NCI-H2081 treated with DMSO at 0.1 percent for 48 hours (cell line): ENCODE measurements at regions not wholly inside any gene's neighbourhood (a gene's known extent, or its start where the extent isn't known, plus 50 kb on each side); places are given as distances from the start of the nearest gene placed in this dataset.
A peak's percentile ranks its signal among the peaks of the same experiment; 100 is the strongest.

Experiments
- DNase-seq: peaks from one replicate; lab custom pipeline; 2025; lab: John Stamatoyannopoulos, UW

GRCh38 chr11:92659793-92660192 lies 309.7 kb upstream of the MTNR1B start:
- no peak for DNase-seq

- no peak for DNase-seq
These were observed 306.7 kb upstream of the MTNR1B start for GRCh38 chr11:92662601-92663360.

GRCh38 chr11:92663539-92663938 lies 305.9 kb upstream of the MTNR1B start:
- DNase-seq, result no peak

- peak; percentile 31 for DNase-seq
These were observed 301.8 kb upstream of the MTNR1B start for GRCh38 chr11:92667486-92668152.

DNA sequence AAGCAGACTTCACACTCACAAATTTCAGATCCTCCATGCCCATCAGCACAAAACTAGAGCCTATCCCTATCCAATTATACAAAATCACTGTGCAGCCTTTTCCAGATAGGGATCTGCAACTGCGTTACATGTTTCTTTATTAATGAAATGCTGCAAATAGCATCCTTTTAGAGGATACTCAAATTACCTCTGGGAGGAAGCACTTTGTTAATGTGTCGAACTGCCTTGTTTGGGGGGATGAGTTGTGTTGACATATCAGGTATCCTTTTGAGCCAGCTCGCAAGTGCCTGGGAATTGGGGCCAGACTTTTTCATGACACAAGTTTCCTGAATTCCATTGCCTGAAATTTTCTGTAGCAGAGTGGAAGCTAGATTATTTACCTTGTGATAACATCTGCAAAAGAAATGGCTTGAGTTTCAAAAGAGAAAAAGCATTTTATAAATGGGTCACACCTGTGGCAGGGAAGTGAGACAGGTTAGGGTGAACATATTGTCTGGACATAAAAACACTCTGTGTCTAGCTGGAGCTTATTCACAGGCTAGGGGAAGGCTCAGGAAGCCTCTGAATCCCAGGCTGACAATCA lies 299.1 kb upstream of the MTNR1B start:
- DNase-seq, result no peak

DNA sequence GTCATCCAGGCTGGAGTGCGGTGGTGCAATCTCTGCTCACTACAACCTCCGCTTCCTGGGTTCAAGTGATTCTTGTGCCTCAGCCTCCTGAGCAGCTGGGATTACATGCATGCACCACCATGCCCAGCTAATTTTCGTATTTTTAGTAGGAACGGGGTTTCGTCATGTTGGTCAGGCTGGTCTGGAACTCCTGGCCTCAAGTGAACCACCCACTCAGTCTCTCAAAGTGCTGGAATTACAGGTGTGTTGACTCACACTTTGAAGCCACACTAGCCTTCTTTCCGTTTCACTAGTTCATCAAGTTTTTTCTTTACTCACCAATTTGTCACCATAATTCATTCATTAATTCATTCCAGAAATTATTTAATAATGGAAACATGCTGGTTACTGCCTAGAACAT lies 298.4 kb upstream of the MTNR1B start:
- no peak for DNase-seq

DNA sequence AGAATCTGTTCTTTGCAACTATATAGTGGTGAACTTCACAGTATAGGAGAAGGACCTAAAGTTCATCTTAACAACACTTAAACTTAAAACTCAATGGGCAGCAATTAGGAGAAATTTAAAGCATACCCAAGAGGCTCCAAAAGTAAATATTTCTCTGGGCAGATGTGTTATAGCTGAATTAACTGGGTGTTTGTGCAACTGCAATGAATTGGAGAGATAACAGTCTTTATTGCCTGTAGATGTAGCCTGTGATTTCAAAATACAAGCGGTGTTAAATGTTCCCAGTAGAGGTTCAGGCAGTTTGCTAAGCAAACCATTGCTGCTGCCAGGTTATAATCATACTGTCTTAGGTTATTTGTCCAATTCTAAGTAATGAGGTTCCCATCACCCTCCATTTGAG lies 294.1 kb upstream of the MTNR1B start:
- no peak for DNase-seq

DNA sequence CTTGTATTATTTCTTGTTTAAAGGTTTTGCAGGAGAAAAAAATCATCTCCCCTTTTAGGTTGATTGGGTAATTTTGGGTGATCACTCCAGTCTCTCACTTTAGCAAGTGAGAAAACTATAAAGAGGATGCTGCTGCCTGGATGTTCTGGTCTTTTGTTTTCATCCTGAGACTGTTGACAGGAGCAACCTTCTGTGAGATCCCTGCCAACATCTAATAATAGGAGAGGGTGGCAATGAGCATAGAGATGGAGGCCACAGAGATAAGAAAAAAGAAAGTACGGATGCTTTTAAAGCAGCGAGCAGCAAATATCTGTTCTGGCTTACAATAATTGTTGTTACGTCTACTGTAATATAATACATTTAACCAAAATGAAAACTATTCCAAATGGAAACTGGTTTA lies 293.6 kb upstream of the MTNR1B start:
- DNase-seq, result no peak

DNA sequence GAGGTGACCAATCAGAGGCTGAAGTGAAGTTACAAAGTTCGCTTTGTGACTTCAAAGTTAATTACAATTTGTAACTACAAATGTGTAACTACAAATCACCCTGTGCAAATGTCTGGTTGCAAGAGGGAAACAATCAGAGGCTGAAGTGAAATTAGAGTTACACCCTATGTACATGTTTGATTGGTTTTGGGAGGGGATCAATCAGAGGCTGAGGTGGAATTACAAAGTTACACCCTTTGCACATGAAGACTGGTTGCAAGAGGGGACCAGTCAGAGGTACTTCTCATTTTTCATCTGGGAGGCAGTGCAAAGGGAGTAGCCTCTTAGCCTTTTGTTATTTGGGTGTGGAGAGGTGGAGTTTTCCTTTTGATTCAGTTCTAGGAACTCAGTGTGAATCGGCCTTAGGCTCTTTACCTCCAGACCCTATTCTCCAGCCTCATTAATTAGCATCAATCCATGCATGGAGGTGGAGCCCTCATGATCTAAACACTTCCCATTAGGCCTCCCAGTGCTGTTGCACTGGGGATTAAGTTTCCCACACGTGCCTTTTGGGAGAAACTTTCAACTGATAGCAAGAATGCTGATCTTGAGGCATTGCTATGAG lies 291.3 kb upstream of the MTNR1B start:
- no peak for DNase-seq

GRCh38 chr11:92681586-92681985 lies 287.9 kb upstream of the MTNR1B start:
- DNase-seq, result no peak

- DNase-seq, result no peak
These were observed 287.3 kb upstream of the MTNR1B start for GRCh38 chr11:92682136-92682535.

GRCh38 chr11:92682952-92683351 lies 286.5 kb upstream of the MTNR1B start:
- DNase-seq, result no peak

DNA sequence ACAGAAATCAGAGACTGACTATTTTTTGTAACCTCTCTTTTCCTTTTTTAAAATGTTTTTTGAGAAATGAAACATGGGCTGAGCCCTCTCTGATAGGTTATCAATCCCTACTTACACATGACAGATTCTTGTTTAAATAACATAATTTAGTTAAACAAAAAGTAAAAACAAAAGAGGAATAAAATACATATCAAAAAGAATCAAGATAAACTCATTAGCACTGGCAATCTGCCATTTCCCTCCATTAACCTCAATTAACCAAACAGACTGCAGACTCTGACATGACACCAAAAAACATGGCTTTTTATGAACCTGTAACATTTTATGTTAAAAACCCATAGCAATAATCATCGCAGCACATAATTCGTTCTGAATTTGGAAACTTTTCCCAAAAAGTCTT lies 284.4 kb upstream of the MTNR1B start:
- DNase-seq, result no peak

- DNase-seq, result no peak
These were observed 281.7 kb upstream of the MTNR1B start for GRCh38 chr11:92687724-92688123.

- DNase-seq, result no peak
These were observed 281.0 kb upstream of the MTNR1B start for GRCh38 chr11:92688416-92688815.

GRCh38 chr11:92692826-92693546 lies 276.5 kb upstream of the MTNR1B start:
- DNase-seq, result no peak

- DNase-seq, result no peak
These were observed 273.4 kb upstream of the MTNR1B start for GRCh38 chr11:92696076-92696475.

DNA sequence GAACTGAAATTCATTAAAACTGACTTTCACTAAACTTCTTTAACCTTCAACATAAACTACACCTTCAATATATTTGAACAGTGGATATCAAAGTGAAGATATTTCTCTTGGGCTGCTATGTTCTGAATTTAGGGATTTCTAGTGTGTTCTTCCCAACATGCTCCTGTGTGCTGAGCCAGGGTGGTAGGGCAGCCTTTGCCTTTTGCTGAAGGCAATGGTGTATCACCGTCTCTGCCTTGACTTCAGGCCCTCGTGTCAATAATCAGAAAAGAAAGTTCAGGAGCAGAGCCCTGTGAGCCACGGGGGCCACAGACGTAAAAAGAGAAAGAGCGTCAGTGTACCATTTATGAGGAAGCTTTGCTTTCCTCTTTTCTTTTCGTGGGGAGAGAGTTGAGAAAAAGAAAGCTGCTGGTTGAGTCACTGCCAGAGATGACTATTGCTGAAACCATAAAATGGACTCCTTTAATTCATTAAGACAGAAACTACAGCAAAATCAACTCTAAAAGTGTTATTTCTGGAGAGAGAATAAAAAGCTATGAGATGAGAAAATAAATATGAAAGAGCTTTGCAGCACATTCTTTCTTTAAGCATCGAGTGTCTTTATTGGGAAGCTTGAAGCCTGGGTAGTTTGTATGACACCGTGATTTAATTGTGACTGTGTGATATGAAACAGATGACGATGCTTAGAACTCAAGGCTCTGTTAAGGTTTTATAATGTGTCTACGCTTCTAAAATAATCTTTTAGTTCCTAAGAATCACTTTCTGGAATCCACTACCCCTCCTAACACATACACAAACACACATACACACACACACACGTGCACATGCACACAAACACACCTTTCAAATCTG lies 271.8 kb upstream of the MTNR1B start:
- DNase-seq, result no peak

DNA sequence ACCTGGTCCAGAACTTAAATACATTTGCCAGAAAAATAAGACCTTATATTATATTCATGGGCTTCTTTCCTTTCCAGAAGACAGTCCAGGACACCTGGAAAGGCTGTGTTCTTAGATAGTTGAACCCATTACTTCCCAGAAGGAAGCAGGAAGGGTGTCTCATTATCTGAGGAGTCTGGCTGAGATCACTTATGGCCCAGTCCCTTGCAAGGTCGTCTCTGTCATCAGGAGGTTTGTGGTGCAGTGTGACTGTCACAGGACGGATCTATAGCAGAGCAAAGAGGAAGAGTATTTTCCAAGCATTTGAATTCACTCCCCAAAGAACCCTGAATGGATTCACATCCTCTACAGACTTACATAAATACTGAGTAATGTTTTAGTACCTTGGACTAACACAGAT lies 270.7 kb upstream of the MTNR1B start:
- DNase-seq, result no peak

DNA sequence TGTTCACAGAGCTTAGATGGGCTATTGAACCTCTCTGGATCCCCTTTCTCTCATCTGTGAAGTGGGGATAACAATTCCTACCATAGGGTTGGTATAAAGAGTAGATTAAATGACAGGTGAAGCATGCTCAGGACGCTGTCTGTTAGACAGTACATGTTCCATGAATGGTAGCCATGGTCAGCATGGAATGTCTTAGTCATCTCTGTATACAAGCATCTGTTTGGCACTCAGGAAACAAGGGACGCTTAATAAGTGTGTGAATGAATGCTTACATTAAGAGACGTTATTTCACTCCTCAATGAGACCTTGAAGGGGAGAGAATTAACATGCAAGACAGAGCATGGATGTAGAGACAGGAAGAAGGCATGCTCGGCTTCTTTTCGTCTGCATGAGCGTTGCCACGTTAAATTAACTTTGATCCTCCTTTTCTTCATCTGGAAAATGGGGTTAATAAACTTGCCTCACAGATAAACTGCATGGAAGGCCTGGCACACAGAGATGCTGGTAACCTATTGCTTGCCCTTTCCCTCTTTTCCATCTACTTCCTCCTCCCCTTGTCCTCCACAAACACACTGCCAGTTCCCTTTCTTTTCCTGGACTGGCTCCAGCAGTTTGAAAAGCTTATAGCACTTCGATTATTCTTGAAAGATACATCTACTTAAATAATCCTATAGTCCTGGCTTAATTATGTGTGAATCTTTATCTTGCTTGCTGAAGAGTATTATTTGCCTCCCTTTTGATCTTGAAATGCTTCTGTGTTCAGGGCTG lies 267.2 kb upstream of the MTNR1B start:
- no peak for DNase-seq
